HEK293 (cell line): ENCODE measurements at regions not wholly inside any gene's neighbourhood (a gene's known extent, or its start where the extent isn't known, plus 50 kb on each side); places are given as distances from the start of the nearest gene placed in this dataset.

Source experiments
- CTCF ChIA-PET: fragments of 350-600 bp; formaldehyde crosslinking; extraction: SDS; loops from one replicate; lab custom pipeline; 2021; ENCODE audit warnings: antibody characterized with exemption; lab: Yijun Ruan, JAX
- POLR2A ChIA-PET: fragments of 300-600 bp; formaldehyde crosslinking; extraction: SDS; loops from one replicate; lab custom pipeline; 2020; ENCODE audit warnings: antibody characterized with exemption, inconsistent platforms; lab: Yijun Ruan, JAX
- H3K27ac ChIP-seq: fragments of 200-500 bp; sonication (Bioruptor generic); 2 replicates; pipeline ENCODE4 v1.5.1; 2014; ENCODE audit warnings: low read depth, low read length, control low read depth, inconsistent platforms; ENCODE audit errors: extremely low read depth
- H3K36me3 ChIP-seq, 2 experiments: fragments of 200-500 bp in 1 of 2; sonication (Bioruptor generic) in 1 of 2; 1 replicate in 1 of 2; 2 replicates in 1 of 2; pipeline ENCODE4 v1.5.1; 2014 to 2017; ENCODE audit warnings: inconsistent platforms in 2 of 2, low read length in 2 of 2; ENCODE audit not compliant: control insufficient read depth in 2 of 2, insufficient read depth in 1 of 2
- H3K4me1 ChIP-seq: fragments of 200-500 bp; sonication (Bioruptor generic); 2 replicates; pipeline ENCODE4 v1.5.1; 2014; ENCODE audit warnings: mild to moderate bottlenecking, low read length, inconsistent platforms; ENCODE audit not compliant: control insufficient read depth, insufficient read depth
- H3K4me3 ChIP-seq: 2 replicates; pipeline ENCODE4 v1.5.1; 2011; ENCODE audit warnings: low read depth, mild to moderate bottlenecking, control low read depth, low read length, moderate library complexity
- H3K9me3 ChIP-seq: fragments of 200-500 bp; sonication (Bioruptor generic); 2 replicates; pipeline ENCODE4 v1.5.1; 2014; ENCODE audit warnings: low read depth, low read length, inconsistent platforms; ENCODE audit not compliant: control insufficient read depth, insufficient read depth
- BCL6B ChIP-seq: fragments of 450-650 bp; formaldehyde crosslinking; IDR thresholded peaks from 2 replicates; pipeline ENCODE4 v1.5.1; 2017; ENCODE audit warnings: missing biosample characterization, missing genetic modification characterization
- KLF7 ChIP-seq: fragments of 450-650 bp; formaldehyde crosslinking; IDR thresholded peaks from 2 replicates; pipeline ENCODE4 v1.5.1; 2016; ENCODE audit warnings: missing biosample characterization, missing genetic modification characterization, borderline replicate concordance
- MEIS1 ChIP-seq: sonication (generic); formaldehyde crosslinking; IDR thresholded peaks from 2 replicates; pipeline ENCODE4 v1.8.1; 2022; ENCODE audit warnings: missing genetic modification reagents, mild to moderate bottlenecking, borderline replicate concordance
- MYNN ChIP-seq: fragments of 450-650 bp; formaldehyde crosslinking; IDR thresholded peaks from 2 replicates; pipeline ENCODE4 v1.5.1; 2016; ENCODE audit warnings: missing biosample characterization, missing genetic modification characterization, borderline replicate concordance
- PBX3 ChIP-seq: sonication (generic); formaldehyde crosslinking; IDR thresholded peaks from 2 replicates; pipeline ENCODE4 v1.8.1; 2022; ENCODE audit warnings: mild to moderate bottlenecking, moderate library complexity, missing genetic modification reagents
- ZFP41 ChIP-seq: fragments of 450-650 bp; formaldehyde crosslinking; IDR thresholded peaks from 2 replicates; pipeline ENCODE4 v1.5.1; 2016; ENCODE audit warnings: missing biosample characterization, missing genetic modification characterization, borderline replicate concordance
- ZNF133 ChIP-seq: fragments of 450-650 bp; formaldehyde crosslinking; IDR thresholded peaks from 2 replicates; pipeline ENCODE4 v1.5.1; 2016; ENCODE audit warnings: missing biosample characterization, missing genetic modification characterization
- ZNF148 ChIP-seq: fragments of 450-650 bp; formaldehyde crosslinking; IDR thresholded peaks from 2 replicates; pipeline ENCODE4 v1.5.0; 2017; ENCODE audit warnings: missing biosample characterization, missing genetic modification characterization, borderline replicate concordance
- ZNF175 ChIP-seq: fragments of 450-650 bp; formaldehyde crosslinking; IDR thresholded peaks from 2 replicates; pipeline ENCODE4 v1.5.1; 2016; ENCODE audit warnings: missing biosample characterization, missing genetic modification characterization
- ZNF184 ChIP-seq: fragments of 450-650 bp; IDR thresholded peaks from 2 replicates; pipeline ENCODE4 v1.5.1; 2018; ENCODE audit warnings: missing biosample characterization, mild to moderate bottlenecking, missing genetic modification characterization
- ZNF19 ChIP-seq: fragments of 450-650 bp; formaldehyde crosslinking; IDR thresholded peaks from 2 replicates; pipeline ENCODE4; 2016; ENCODE audit warnings: missing biosample characterization, missing genetic modification characterization, low read depth
- ZNF214 ChIP-seq: fragments of 450-650 bp; formaldehyde crosslinking; IDR thresholded peaks from 2 replicates; pipeline ENCODE4 v1.5.1; 2017; ENCODE audit warnings: missing biosample characterization, mild to moderate bottlenecking, missing genetic modification characterization, borderline replicate concordance
- ZNF26 ChIP-seq: fragments of 450-650 bp; formaldehyde crosslinking; IDR thresholded peaks from 2 replicates; pipeline ENCODE4 v1.5.1; 2016; ENCODE audit warnings: missing biosample characterization, missing genetic modification characterization
- ZNF274 ChIP-seq, 2 experiments: fragments of 200-500 bp in 1 of 2; fragments of 450-650 bp in 1 of 2; sonication (Bioruptor generic) in 1 of 2; formaldehyde crosslinking in 1 of 2; IDR thresholded peaks; 2 replicates each; pipeline versions ENCODE4 v1.5.1 to v1.6.1; 2014 to 2016; ENCODE audit warnings: borderline replicate concordance in 1 of 2, inconsistent platforms in 1 of 2, low read length in 1 of 2, missing biosample characterization in 1 of 2, missing genetic modification characterization in 1 of 2
- ZNF366 ChIP-seq: fragments of 450-650 bp; formaldehyde crosslinking; conservative IDR thresholded peaks from 2 replicates; pipeline ENCODE4 v1.5.1; 2016; ENCODE audit warnings: missing biosample characterization, missing genetic modification characterization
- ZNF473 ChIP-seq: fragments of 450-650 bp; formaldehyde crosslinking; IDR thresholded peaks from 2 replicates; pipeline ENCODE4 v1.5.1; 2017; ENCODE audit warnings: missing biosample characterization, missing genetic modification characterization
- ZNF513 ChIP-seq: fragments of 450-650 bp; IDR thresholded peaks from 2 replicates; pipeline ENCODE4 v1.5.1; 2018; ENCODE audit warnings: missing biosample characterization, missing genetic modification characterization
- ZNF530 ChIP-seq: fragments of 450-650 bp; formaldehyde crosslinking; IDR thresholded peaks from 2 replicates; pipeline ENCODE4 v1.5.1; 2016; ENCODE audit warnings: low read depth, missing biosample characterization, missing genetic modification characterization
- ZNF558 ChIP-seq: fragments of 450-650 bp; formaldehyde crosslinking; IDR thresholded peaks from 2 replicates; pipeline ENCODE4 v1.5.1; 2016; ENCODE audit warnings: missing biosample characterization, missing genetic modification characterization
- ZNF654 ChIP-seq: fragments of 450-650 bp; formaldehyde crosslinking; IDR thresholded peaks from 2 replicates; pipeline ENCODE4 v1.5.1; 2016; ENCODE audit warnings: low read depth, missing biosample characterization, missing genetic modification characterization
- ZSCAN16 ChIP-seq: fragments of 450-650 bp; formaldehyde crosslinking; IDR thresholded peaks from 2 replicates; pipeline ENCODE4 v1.5.1; 2016; ENCODE audit warnings: missing biosample characterization, missing genetic modification characterization
- ZSCAN5A ChIP-seq: fragments of 450-650 bp; formaldehyde crosslinking; IDR thresholded peaks from 2 replicates; pipeline ENCODE4 v1.5.1; 2016; ENCODE audit warnings: missing biosample characterization, missing genetic modification characterization

- Histone ChIP-seq H3K36me3 (no peaks in the 10 kb centered on the region), H3K27ac (no peak overlapping the region), H3K4me3 (no peak overlapping the region), H3K9me3 (no peaks in the 10 kb centered on the region), H3K4me1 (no peaks in the 10 kb centered on the region)
- POLR2A ChIA-PET, result no interaction called here
- CTCF ChIA-PET, result no interaction called here
- TF ChIP-seq PBX3 (no peak), ZNF184 (tag by site-specific recombination) (no peak)
Measured at GRCh38 chr4:127138586-127138985, 494.2 kb upstream of the INTU start.

GRCh38 chr4:127139788-127140286, 492.9 kb upstream of the INTU start:
- POLR2A ChIA-PET, result no interaction called here
- H3K27ac ChIP-seq, result no peak overlapping the region
- no peaks in the 10 kb centered on the region for H3K4me1 ChIP-seq
- H3K36me3 ChIP-seq, result no peaks in the 10 kb centered on the region
- TF ChIP-seq ZNF530 (tag by site-specific recombination) (no peak), ZNF558 (tag by site-specific recombination) (no peak), ZNF19 (tag by site-specific recombination) (no peak), ZNF148 (tag by site-specific recombination) (no peak), ZNF513 (no peak), ZNF214 (no peak), ZNF133 (no peak)
- no peak overlapping the region for H3K4me3 ChIP-seq
- CTCF ChIA-PET, result no interaction called here
- H3K9me3 ChIP-seq, result no peaks in the 10 kb centered on the region

- ChIA-PET POLR2A (no interaction called here), CTCF (no interaction called here)
- Histone ChIP-seq H3K4me3 (no peak overlapping the region), H3K9me3 (no peaks in the 10 kb centered on the region), H3K27ac (no peak overlapping the region), H3K36me3 (no peaks in the 10 kb centered on the region), H3K4me1 (no peaks in the 10 kb centered on the region)
- TF ChIP-seq ZSCAN16 (tag by site-specific recombination) (no peak), ZNF26 (tag by site-specific recombination) (no peak), ZNF654 (tag by site-specific recombination) (no peak), MEIS1 (CRISPR knock-in tag) (no peak), ZNF473 (tag by site-specific recombination) (no peak), ZNF366 (tag by site-specific recombination) (no peak), ZSCAN5A (tag by site-specific recombination) (no peak), KLF7 (no peak), ZNF274 (IDR thresholded peaks at IDR 0.05; ENCODE audit: low read length) (no peak), ZNF274 (tag by site-specific recombination; IDR thresholded peaks at IDR 0.05; ENCODE audit: borderline replicate concordance) (no peak), ZFP41 (tag by site-specific recombination) (no peak), ZNF175 (no peak), BCL6B (tag by site-specific recombination) (no peak), MYNN (tag by site-specific recombination) (no peak)
Measured at GRCh38 chr4:127140306-127140705, 492.5 kb upstream of the INTU start.
